ENCODE measurements at regions not wholly inside any gene's neighbourhood (a gene's known extent, or its start where the extent isn't known, plus 50 kb on each side); places are given as distances from the start of the nearest gene placed in this dataset.
"Not testable (repeated sequence)": the region's sequence is repeated elsewhere in the genome, so short reads cannot be mapped to it uniquely, and the experiment has no call there.

DNA sequence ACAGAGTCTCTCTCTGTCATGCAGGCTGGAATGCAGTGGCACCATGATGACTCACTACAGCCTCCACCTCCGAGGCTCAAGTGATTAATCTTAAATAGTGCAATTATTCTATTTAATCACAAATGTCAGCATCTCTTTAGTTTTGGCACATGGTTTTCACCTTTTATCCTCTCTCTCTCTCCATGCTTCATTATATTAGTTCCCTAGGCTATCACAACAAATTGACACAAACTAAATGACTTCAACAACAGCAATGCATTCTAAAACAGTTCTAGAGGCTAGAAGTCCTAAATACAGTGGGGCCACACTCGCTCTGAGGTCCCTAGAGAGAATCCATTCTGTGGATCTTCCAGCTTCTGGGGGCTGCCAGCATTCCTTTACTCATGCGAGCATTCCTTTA lies 178.2 kb upstream of the ZNG1F start:
- H3K4me1 ChIP-seq (replicated peaks; ENCODE audit: insufficient read depth); H3K27ac ChIP-seq; H3K9me2 ChIP-seq (ENCODE audit: insufficient read depth); H3K79me2 ChIP-seq (ENCODE audit: low read depth); H3K36me3 ChIP-seq (ENCODE audit: low read depth); H3K4me2 ChIP-seq; CTCF ChIA-PET; H3F3A ChIP-seq (ENCODE audit: insufficient read depth, low read depth); BruUV-seq (replicated peaks); H3K9me3 ChIP-seq (ENCODE audit: insufficient read depth, low read depth); intact Hi-C loops (cut with micrococcal nuclease; ENCODE audit: unreplicated experiment); H3K4me3 ChIP-seq; H3K27me3 ChIP-seq (ENCODE audit: insufficient read depth, low read depth); POLR2A ChIA-PET (ENCODE audit: unreplicated experiment); DNase-seq; H4K20me1 ChIP-seq (ENCODE audit: insufficient read depth); H2AFZ ChIP-seq: not testable (repeated sequence)

DNA sequence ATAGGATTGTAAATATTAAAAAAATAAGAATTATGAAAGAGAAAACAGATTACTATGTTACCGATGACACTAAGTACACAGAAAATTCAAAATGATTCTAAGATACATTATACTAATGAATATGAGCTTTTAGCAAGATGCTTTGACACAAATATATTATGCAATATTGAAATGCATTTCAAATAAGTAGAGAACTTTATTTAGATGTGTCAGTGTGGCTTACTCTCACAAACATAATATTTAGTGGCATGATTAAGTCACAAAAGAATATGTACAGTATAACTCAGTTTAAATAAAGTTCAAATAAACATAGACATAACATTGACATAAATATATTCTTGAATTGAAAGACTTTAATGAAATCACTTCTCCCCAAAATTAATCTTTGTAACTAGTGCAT lies 172.7 kb upstream of the ZNG1F start:
- BruUV-seq (replicated peaks); H3K9me2 ChIP-seq (ENCODE audit: insufficient read depth); H2AFZ ChIP-seq; DNase-seq; H4K20me1 ChIP-seq (ENCODE audit: insufficient read depth); H3K9me3 ChIP-seq (ENCODE audit: insufficient read depth, low read depth); H3K4me3 ChIP-seq; H3K4me2 ChIP-seq; H3K79me2 ChIP-seq (ENCODE audit: low read depth); H3K36me3 ChIP-seq (ENCODE audit: low read depth); H3K4me1 ChIP-seq (replicated peaks; ENCODE audit: insufficient read depth); intact Hi-C loops (cut with micrococcal nuclease; ENCODE audit: unreplicated experiment); CTCF ChIA-PET; H3K27me3 ChIP-seq (ENCODE audit: insufficient read depth, low read depth); H3F3A ChIP-seq (ENCODE audit: insufficient read depth, low read depth); POLR2A ChIA-PET (ENCODE audit: unreplicated experiment); H3K27ac ChIP-seq: not testable (repeated sequence)

DNA sequence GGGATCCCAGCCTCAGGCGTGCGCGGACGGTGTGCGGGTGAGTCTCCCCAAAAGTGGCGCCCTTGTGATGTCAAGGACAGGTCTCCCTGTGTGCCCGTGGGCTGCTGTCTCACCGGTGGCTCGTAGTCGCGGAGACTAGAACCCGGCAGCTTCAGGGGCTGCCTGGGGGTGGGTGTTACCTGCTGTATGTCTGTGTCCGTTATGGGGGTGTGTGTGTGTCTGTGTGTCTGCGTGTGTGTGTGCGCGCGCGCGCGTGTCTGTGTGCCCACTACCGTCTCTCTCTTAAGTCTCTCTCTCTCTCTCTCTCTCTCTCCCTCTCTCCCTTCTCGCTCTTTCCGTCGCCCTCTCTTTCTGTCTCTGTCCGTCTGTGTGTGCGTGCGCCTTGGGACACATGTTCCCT lies 170.0 kb upstream of the ZNG1F start:
- H3K36me3 ChIP-seq (ENCODE audit: low read depth); H3K9me3 ChIP-seq (ENCODE audit: insufficient read depth, low read depth); H3K27me3 ChIP-seq (ENCODE audit: insufficient read depth, low read depth); H3K79me2 ChIP-seq (ENCODE audit: low read depth); BruUV-seq (replicated peaks); H3K4me2 ChIP-seq; intact Hi-C loops (cut with micrococcal nuclease; ENCODE audit: unreplicated experiment); CTCF ChIA-PET; DNase-seq; POLR2A ChIA-PET (ENCODE audit: unreplicated experiment); H3F3A ChIP-seq (ENCODE audit: insufficient read depth, low read depth); H2AFZ ChIP-seq; H3K9me2 ChIP-seq (ENCODE audit: insufficient read depth); H4K20me1 ChIP-seq (ENCODE audit: insufficient read depth); H3K4me3 ChIP-seq; H3K27ac ChIP-seq; H3K4me1 ChIP-seq (replicated peaks; ENCODE audit: insufficient read depth): not testable (repeated sequence)

DNA sequence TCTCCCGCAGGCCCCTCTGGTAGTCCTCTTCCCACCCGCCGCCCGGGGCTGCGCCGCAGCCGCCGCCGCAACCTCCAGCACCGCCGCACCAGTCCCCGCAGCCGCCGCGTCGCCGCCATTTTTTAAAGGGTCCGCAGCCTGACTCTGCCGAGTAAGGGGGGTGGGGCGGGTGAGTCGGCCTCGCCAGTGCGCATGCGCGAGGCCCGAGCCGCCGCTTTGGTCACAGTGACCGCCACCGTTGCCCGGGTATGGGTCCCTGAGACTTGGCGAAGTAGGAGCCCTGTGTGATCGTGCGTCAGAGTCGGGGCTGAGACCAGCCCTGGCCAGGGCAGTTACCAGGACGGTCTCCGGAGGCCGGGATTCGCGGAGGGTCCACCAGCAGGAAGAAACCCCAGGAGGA lies 169.6 kb upstream of the ZNG1F start:
- POLR2A ChIA-PET (ENCODE audit: unreplicated experiment); intact Hi-C loops (cut with micrococcal nuclease; ENCODE audit: unreplicated experiment); H3K4me3 ChIP-seq; H3K4me2 ChIP-seq; H3F3A ChIP-seq (ENCODE audit: insufficient read depth, low read depth); H3K4me1 ChIP-seq (replicated peaks; ENCODE audit: insufficient read depth); BruUV-seq (replicated peaks); H3K36me3 ChIP-seq (ENCODE audit: low read depth); H4K20me1 ChIP-seq (ENCODE audit: insufficient read depth); H3K9me3 ChIP-seq (ENCODE audit: insufficient read depth, low read depth); H3K27ac ChIP-seq; CTCF ChIA-PET; H2AFZ ChIP-seq; H3K27me3 ChIP-seq (ENCODE audit: insufficient read depth, low read depth); H3K9me2 ChIP-seq (ENCODE audit: insufficient read depth); DNase-seq; H3K79me2 ChIP-seq (ENCODE audit: low read depth): not testable (repeated sequence)

DNA sequence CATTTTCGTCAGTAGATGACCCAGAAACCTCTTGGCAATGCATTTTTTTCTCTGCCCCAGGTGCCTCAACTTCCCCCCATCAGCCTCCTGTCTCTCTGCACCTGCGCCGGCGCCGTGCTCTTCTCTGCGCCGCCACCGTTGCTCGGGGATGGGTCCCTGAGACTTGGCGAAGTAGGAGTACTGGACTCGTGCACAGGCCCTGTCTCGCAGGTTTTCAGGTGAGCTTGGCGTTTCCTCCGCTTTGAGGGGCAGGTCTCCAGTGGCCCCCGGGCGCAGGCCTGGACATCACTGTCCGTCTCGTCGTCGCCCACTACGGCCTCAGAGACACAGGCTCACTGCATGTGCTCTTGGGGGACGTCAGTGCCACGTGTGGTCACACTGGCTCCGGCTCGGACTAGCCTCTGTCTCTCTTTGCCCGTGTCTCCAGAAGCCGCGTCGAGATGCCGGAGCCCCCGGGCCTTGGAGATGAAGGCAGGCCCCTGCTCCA lies 168.8 kb upstream of the ZNG1F start:
- H3K4me3 ChIP-seq; H3F3A ChIP-seq (ENCODE audit: insufficient read depth, low read depth); H3K4me1 ChIP-seq (replicated peaks; ENCODE audit: insufficient read depth); H3K4me2 ChIP-seq; H3K27ac ChIP-seq; CTCF ChIA-PET; BruUV-seq (replicated peaks); H3K36me3 ChIP-seq (ENCODE audit: low read depth); H4K20me1 ChIP-seq (ENCODE audit: insufficient read depth); DNase-seq; H3K9me3 ChIP-seq (ENCODE audit: insufficient read depth, low read depth); H3K9me2 ChIP-seq (ENCODE audit: insufficient read depth); H3K79me2 ChIP-seq (ENCODE audit: low read depth); POLR2A ChIA-PET (ENCODE audit: unreplicated experiment); H2AFZ ChIP-seq; intact Hi-C loops (cut with micrococcal nuclease; ENCODE audit: unreplicated experiment); H3K27me3 ChIP-seq (ENCODE audit: insufficient read depth, low read depth): not testable (repeated sequence)

DNA sequence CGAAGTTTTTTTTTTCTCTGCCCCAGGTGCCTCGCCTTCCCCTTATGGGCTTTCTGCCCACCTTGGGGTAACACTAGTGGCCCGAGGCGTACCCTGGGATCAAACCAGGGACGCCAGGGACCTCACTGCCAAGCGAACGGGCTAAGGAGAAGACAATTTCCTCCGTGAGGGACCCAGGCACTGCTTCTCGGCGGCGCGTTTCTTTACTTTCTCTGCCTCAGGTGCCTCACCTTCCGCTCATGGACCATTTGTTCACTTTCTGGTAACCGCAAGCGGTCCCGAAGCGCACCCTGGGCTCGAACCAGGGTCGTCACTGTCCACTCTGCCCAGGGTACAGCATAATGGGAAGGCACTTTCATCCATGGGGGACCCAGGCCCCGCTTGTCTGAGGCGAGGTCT lies 168.2 kb upstream of the ZNG1F start:
- not testable (repeated sequence) for H3K4me2 ChIP-seq; H3K9me2 ChIP-seq (ENCODE audit: insufficient read depth)

DNA sequence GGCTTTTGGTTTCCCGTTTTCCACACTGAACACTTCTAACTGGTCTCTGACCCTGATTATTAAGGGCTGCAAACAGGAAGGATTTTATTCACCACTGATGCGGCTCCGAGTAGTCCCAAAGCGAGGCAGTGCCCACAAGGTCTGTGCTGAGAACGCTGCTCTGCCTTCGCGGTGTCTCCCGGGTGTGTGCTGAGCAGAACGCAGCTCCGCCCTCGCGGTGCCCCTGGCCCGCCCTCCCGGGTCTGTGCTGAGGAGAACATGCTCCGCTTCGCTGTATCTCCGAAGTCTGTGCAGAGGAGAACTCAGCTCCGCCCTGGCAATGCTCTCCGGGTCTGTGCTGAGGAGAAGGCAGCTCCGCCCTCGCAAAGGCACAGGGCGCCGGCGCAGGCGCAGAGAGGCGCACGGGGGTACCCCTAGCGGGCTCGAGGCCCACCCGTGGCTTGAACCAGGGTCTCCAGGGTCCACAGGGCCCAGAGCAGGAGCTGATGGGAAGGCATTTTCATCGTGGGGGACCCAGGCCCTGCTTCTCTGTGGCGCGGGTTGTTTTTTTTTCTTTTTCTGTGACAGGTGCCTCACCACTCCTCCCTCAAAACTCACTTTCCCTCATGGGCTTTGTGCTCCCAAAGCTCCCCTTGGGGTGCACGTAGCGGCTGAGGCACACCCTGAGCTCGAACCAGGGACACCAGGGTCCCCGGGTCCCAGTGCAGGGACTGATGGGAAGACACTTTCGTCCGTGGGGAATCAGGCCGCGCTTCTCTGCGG lies 167.7 kb upstream of the ZNG1F start:
- H3K27me3 ChIP-seq (ENCODE audit: insufficient read depth, low read depth); H3K27ac ChIP-seq; intact Hi-C loops (cut with micrococcal nuclease; ENCODE audit: unreplicated experiment); H3K9me3 ChIP-seq (ENCODE audit: insufficient read depth, low read depth); H4K20me1 ChIP-seq (ENCODE audit: insufficient read depth); H3K36me3 ChIP-seq (ENCODE audit: low read depth); H3K4me2 ChIP-seq; CTCF ChIA-PET; H3K4me1 ChIP-seq (replicated peaks; ENCODE audit: insufficient read depth); H3K79me2 ChIP-seq (ENCODE audit: low read depth); H3K4me3 ChIP-seq; DNase-seq; BruUV-seq (replicated peaks); H3K9me2 ChIP-seq (ENCODE audit: insufficient read depth); H2AFZ ChIP-seq; POLR2A ChIA-PET (ENCODE audit: unreplicated experiment); H3F3A ChIP-seq (ENCODE audit: insufficient read depth, low read depth): not testable (repeated sequence)

More for the DNA sequence above, 168.2 kb upstream of the ZNG1F start:
- H3K4me1 ChIP-seq (replicated peaks; ENCODE audit: insufficient read depth); BruUV-seq (replicated peaks); DNase-seq; H3K9me3 ChIP-seq (ENCODE audit: insufficient read depth, low read depth); H4K20me1 ChIP-seq (ENCODE audit: insufficient read depth); H2AFZ ChIP-seq; H3F3A ChIP-seq (ENCODE audit: insufficient read depth, low read depth); H3K79me2 ChIP-seq (ENCODE audit: low read depth); H3K4me3 ChIP-seq; H3K36me3 ChIP-seq (ENCODE audit: low read depth); H3K27me3 ChIP-seq (ENCODE audit: insufficient read depth, low read depth); intact Hi-C loops (cut with micrococcal nuclease; ENCODE audit: unreplicated experiment); CTCF ChIA-PET; H3K27ac ChIP-seq; POLR2A ChIA-PET (ENCODE audit: unreplicated experiment): not testable (repeated sequence)
